CD4-positive, alpha-beta T cell treated with Interleukin-2 at 100 ng/mL for 4 hours (primary cell): ENCODE measurements at regions not wholly inside any gene's neighbourhood (a gene's known extent, or its start where the extent isn't known, plus 50 kb on each side); places are given as distances from the start of the nearest gene placed in this dataset.
"Not testable (repeated sequence)": the region's sequence is repeated elsewhere in the genome, so short reads cannot be mapped to it uniquely, and the experiment has no call there.

Experiments used
- DNase-seq: peaks from one replicate; pipeline ENCODE4 v3.0.0-alpha.2; 2020; ENCODE audit warnings: low spot score

- DNase-seq = no peak
Observed at GRCh38 chr20:1825938-1826445, 69.2 kb upstream of the SIRPA start.

- no peak for DNase-seq
Observed at GRCh38 chr20:1825507-1825906, 69.7 kb upstream of the SIRPA start.

GRCh38 chr20:1824834-1825233, 70.4 kb upstream of the SIRPA start:
- DNase-seq = no peak

- DNase-seq = no peak
Observed at GRCh38 chr20:1824181-1824580, 71.0 kb upstream of the SIRPA start.

- DNase-seq = no peak
Observed at GRCh38 chr20:1823450-1823844, 71.8 kb upstream of the SIRPA start.

GRCh38 chr20:1822564-1823449, 72.4 kb upstream of the SIRPA start:
- no peak for DNase-seq

- no peak for DNase-seq
Observed at GRCh38 chr20:1820138-1821079, 74.8 kb upstream of the SIRPA start.

- no peak for DNase-seq
Observed at GRCh38 chr20:1819311-1820137, 75.7 kb upstream of the SIRPA start.

- no peak for DNase-seq
Observed at GRCh38 chr20:1818895-1819294, 76.3 kb upstream of the SIRPA start.

GRCh38 chr20:1818247-1818840, 76.9 kb upstream of the SIRPA start:
- no peak for DNase-seq

GRCh38 chr20:1817577-1818211, 77.5 kb upstream of the SIRPA start:
- no peak for DNase-seq

GRCh38 chr20:1816384-1817381, 78.5 kb upstream of the SIRPA start:
- DNase-seq = no peak

- no peak for DNase-seq
Observed at GRCh38 chr20:1815502-1816085, 79.6 kb upstream of the SIRPA start.

GRCh38 chr20:1814861-1815260, 80.3 kb upstream of the SIRPA start:
- DNase-seq = not testable (repeated sequence)

- no peak for DNase-seq
Observed at GRCh38 chr20:1813674-1814635, 81.3 kb upstream of the SIRPA start.

GRCh38 chr20:1813101-1813529, 82.1 kb upstream of the SIRPA start:
- no peak for DNase-seq

- no peak for DNase-seq
Observed at GRCh38 chr20:1811621-1812498, 83.3 kb upstream of the SIRPA start.
